ENCODE measurements at regions not wholly inside any gene's neighbourhood (a gene's known extent, or its start where the extent isn't known, plus 50 kb on each side); places are given as distances from the start of the nearest gene placed in this dataset.

DNA sequence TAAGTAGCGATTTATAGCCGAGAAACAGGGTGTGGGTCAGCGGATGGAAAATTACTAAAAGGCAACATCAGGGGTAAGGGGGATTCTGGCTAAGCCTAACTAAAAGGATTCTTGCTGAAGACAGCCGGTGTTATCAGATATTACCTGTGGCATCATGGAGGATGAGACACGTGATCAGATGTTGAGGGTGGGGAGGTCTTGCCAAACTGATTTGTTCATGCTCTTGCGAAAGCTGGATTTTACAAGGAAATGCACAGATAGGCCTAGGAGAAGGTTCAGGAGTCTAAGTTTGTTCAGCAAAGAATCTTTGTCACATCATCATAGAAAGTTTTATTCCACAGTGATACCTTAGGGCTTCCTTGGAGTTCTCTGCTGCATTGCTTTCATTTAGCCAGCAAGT lies 396.8 kb upstream of the TBL1XR1 start:
- H3K4me3 ChIP-seq (replicated peaks in 1 of 3) = no peak overlapping the region
- no peaks in the 10 kb centered on the region for H3K27me3 ChIP-seq
- DNase-seq = no peak
- TF ChIP-seq POLR2A (IDR thresholded peaks at IDR 0.05) = no peak
- TF ChIP-seq, protein P1, sequence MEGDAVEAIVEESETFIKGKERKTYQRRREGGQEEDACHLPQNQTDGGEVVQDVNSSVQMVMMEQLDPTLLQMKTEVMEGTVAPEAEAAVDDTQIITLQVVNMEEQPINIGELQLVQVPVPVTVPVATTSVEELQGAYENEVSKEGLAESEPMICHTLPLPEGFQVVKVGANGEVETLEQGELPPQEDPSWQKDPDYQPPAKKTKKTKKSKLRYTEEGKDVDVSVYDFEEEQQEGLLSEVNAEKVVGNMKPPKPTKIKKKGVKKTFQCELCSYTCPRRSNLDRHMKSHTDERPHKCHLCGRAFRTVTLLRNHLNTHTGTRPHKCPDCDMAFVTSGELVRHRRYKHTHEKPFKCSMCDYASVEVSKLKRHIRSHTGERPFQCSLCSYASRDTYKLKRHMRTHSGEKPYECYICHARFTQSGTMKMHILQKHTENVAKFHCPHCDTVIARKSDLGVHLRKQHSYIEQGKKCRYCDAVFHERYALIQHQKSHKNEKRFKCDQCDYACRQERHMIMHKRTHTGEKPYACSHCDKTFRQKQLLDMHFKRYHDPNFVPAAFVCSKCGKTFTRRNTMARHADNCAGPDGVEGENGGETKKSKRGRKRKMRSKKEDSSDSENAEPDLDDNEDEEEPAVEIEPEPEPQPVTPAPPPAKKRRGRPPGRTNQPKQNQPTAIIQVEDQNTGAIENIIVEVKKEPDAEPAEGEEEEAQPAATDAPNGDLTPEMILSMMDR (IDR thresholded peaks at IDR 0.05) = no peak
- intact Hi-C loops (cut with DNase I) = no loop called here
- peaks cover 46 to 73% of the 10 kb centered on the region in 2 donors for H3K4me1 ChIP-seq
- H3K36me3 ChIP-seq = no peaks in the 10 kb centered on the region
- peak overlapping the region in 2 of 3 donors; percentile 63 to 80 for H3K27ac ChIP-seq
- no peaks in the 10 kb centered on the region for H3K9me3 ChIP-seq
- WGBS, 2 donors = 96 to 98% methylated on average over 6 of the region's 6 CpGs

DNA sequence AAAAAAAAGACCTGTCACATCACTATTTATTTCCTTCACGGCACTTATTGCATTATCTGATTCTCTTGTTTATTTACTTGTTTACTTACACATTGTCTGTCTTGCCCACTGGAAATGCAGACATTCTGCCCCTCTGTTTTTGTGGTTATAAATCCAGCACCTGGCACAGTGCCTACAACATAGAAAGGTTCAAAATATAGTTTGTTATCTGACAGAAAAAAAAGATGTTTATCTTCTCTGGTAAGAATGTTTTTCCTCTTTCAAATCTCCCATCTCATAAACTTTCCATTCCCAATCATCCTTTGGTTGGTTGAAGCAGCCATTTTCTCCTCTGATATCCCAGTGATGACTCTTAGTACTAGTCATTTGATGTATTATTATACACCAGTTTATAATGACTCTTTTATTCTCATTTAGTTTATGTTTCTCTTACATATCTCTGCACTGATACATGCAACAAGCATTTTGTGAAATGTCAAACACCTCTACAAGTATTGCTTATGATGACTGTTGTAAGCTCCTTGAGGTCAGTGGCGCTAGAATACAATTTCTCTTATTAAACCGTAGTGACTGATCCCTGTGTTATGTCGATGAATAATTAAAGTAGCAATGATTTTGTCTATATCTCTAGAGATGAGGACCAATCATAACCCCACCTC lies 398.4 kb upstream of the TBL1XR1 start:
- Histone ChIP-seq H3K27ac (peak overlapping the region; percentile 63 to 80 (median 80)), H3K9me3 (no peaks in the 10 kb centered on the region), H3K4me1 (peaks cover 40 to 67% of the 10 kb centered on the region in 2 donors), H3K4me3 (replicated peaks in 1 of 3) (no peak overlapping the region), H3K36me3 (no peaks in the 10 kb centered on the region), H3K27me3 (no peaks in the 10 kb centered on the region)
- DNase-seq = no peak
- TF ChIP-seq, protein P1 (IDR thresholded peaks at IDR 0.05) = no peak
- no peak for TF ChIP-seq POLR2A (IDR thresholded peaks at IDR 0.05)
- intact Hi-C loops (cut with DNase I) = no loop called here
- WGBS, 2 donors = 88 to 89% methylated on average over 4 of the region's 4 CpGs

DNA sequence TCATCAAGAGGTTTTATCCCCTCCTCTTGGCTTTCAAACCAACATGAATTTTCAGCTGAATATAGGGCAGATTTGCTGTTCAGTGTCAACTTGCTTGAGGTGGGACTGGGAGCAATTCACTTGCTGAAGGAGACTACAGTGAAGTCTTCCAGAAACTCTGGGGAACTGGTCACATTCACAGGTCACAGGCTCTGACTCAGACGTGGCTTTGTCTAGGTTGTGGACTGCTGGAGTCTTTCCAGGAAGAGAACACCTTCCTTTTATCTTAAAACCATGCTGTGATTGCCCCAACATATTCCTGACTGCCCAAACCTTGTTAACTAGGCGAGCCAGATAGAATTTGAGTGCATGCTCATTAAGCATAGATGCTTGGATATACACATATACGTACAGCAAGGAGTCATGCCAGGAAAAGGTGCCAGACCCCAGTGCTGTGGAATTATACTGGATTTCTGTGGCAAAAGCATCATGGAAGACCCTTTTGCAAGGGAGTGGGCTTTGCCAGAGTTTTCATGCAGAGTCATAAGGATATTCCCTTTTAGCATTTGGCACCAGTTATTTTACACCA lies 399.1 kb upstream of the TBL1XR1 start:
- H3K9me3 ChIP-seq = no peaks in the 10 kb centered on the region
- no peaks in the 10 kb centered on the region for H3K36me3 ChIP-seq
- no peaks in the 10 kb centered on the region for H3K27me3 ChIP-seq
- no peak overlapping the region for H3K4me3 ChIP-seq (replicated peaks in 1 of 3)
- H3K27ac ChIP-seq = peak overlapping the region; percentile 63 to 80 (median 80)
- peaks cover 45 to 62% of the 10 kb centered on the region in 2 donors for H3K4me1 ChIP-seq
- TF ChIP-seq POLR2A (IDR thresholded peaks at IDR 0.05) = no peak
- TF ChIP-seq, protein P1 (IDR thresholded peaks at IDR 0.05) = no peak
- intact Hi-C loops (cut with DNase I) = no loop called here
- WGBS, 2 donors = 38 to 41% methylated on average over 3 of the region's 3 CpGs
- peak; percentile 54 to 64 for DNase-seq

DNA sequence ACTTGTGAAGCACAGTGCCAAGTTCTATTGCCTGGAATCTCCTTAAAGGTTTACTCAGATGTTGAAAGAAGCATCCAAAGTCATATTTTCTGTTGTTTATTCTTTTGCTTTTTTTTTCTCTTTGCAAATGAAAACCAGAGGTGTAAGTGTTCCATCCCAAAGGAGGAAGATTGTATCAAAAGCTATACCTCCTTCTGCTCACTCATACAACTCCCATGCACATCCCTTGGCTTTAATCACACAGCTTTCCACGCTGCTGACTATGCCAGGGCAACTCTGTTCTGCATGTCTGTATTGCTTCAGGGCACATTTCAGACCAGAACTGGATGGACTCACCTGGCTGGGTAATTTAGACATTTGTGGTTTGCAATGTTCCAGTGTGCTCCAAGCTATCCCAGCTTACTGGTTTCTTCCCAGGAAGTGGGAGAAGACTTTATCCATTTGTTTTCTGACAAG lies 399.6 kb upstream of the TBL1XR1 start:
- peak; percentile 56 to 63 for DNase-seq
- no peak overlapping the region for H3K4me3 ChIP-seq (replicated peaks in 1 of 3)
- 27 to 38% methylated on average over 1 of the region's 1 CpG for WGBS, 2 donors
- H3K27me3 ChIP-seq = no peaks in the 10 kb centered on the region
- TF ChIP-seq POLR2A (IDR thresholded peaks at IDR 0.05) = no peak
- TF ChIP-seq, protein P1 (IDR thresholded peaks at IDR 0.05) = no peak
- H3K27ac ChIP-seq = peak overlapping the region; percentile 63 to 80 (median 80)
- H3K9me3 ChIP-seq = no peaks in the 10 kb centered on the region
- H3K4me1 ChIP-seq = peaks cover 49 to 62% of the 10 kb centered on the region in 2 donors
- intact Hi-C loops (cut with DNase I) = no loop called here
- H3K36me3 ChIP-seq = no peaks in the 10 kb centered on the region

Data from thyroid gland (tissue), 4 donors.